H9 (cell line): ENCODE measurements at regions not wholly inside any gene's neighbourhood (a gene's known extent, or its start where the extent isn't known, plus 50 kb on each side); places are given as distances from the start of the nearest gene placed in this dataset.

Source experiments
- DNase-seq: peaks from one replicate; pipeline ENCODE4 v3.0.0-alpha.2; 2017
- H2AFZ ChIP-seq: one replicate; pipeline ENCODE4 v1.6.1; 2013; ENCODE audit warnings: mild to moderate bottlenecking, low read length, control low read depth, moderate library complexity
- H2AK5ac ChIP-seq: 2 replicates; pipeline ENCODE4 v1.6.1; 2013; ENCODE audit warnings: low read length, control low read depth, mixed read lengths; ENCODE audit not compliant: insufficient read length
- H2BK120ac ChIP-seq: one replicate; pipeline ENCODE4 v1.6.1; 2013; ENCODE audit warnings: low read depth, mild to moderate bottlenecking, low read length, control low read depth, inconsistent platforms; ENCODE audit not compliant: poor library complexity, severe bottlenecking
- H2BK12ac ChIP-seq: 2 replicates; pipeline ENCODE4 v1.6.1; 2013; ENCODE audit warnings: low read length, control low read depth, mixed read lengths, low read depth; ENCODE audit not compliant: insufficient read length
- H2BK15ac ChIP-seq: 2 replicates; pipeline ENCODE4 v1.6.1; 2013; ENCODE audit warnings: low read depth, low read length, control low read depth
- H2BK20ac ChIP-seq: one replicate; pipeline ENCODE4 v1.6.1; 2013; ENCODE audit warnings: low read depth, mild to moderate bottlenecking, low read length, control low read depth, inconsistent platforms; ENCODE audit not compliant: poor library complexity, severe bottlenecking
- H2BK5ac ChIP-seq: 2 replicates; pipeline ENCODE4 v1.6.1; 2013; ENCODE audit warnings: low read length, control low read depth, mixed read lengths; ENCODE audit not compliant: insufficient read length
- H3K14ac ChIP-seq: 2 replicates; pipeline ENCODE4 v1.6.1; 2013; ENCODE audit warnings: low read length, control low read depth; ENCODE audit not compliant: insufficient read depth
- H3K18ac ChIP-seq: 2 replicates; pipeline ENCODE4 v1.6.1; 2013; ENCODE audit warnings: low read depth, mild to moderate bottlenecking, mixed read lengths, low read length, control low read depth; ENCODE audit not compliant: insufficient read length
- H3K23ac ChIP-seq: 2 replicates; pipeline ENCODE4 v1.6.1; 2013; ENCODE audit warnings: low read length, control low read depth, mixed read lengths, low read depth; ENCODE audit not compliant: insufficient read length
- H3K23me2 ChIP-seq: 2 replicates; pipeline ENCODE4 v1.6.1; 2013; ENCODE audit warnings: low read depth, mild to moderate bottlenecking, mixed read lengths, low read length, control low read depth; ENCODE audit not compliant: insufficient read length, poor library complexity, severe bottlenecking
- H3K27ac ChIP-seq: 2 replicates; pipeline ENCODE4 v1.5.1; 2013; ENCODE audit warnings: low read length, control low read depth, mixed read lengths, low read depth; ENCODE audit not compliant: insufficient read length
- H3K27me3 ChIP-seq: 2 replicates; pipeline ENCODE4 v1.6.1; 2013; ENCODE audit warnings: low read length, control low read depth, inconsistent platforms; ENCODE audit not compliant: insufficient read depth
- H3K4ac ChIP-seq: 2 replicates; pipeline ENCODE4 v1.6.1; 2013; ENCODE audit warnings: low read depth, mild to moderate bottlenecking, control low read depth, inconsistent platforms, low read length, moderate library complexity
- H3K4me1 ChIP-seq: 2 replicates; pipeline ENCODE4 v1.6.1; 2013; ENCODE audit warnings: low read length, control low read depth, inconsistent platforms; ENCODE audit not compliant: insufficient read depth
- H3K4me2 ChIP-seq: 2 replicates; pipeline ENCODE4 v1.6.1; 2013; ENCODE audit warnings: low read length, control low read depth, mixed read lengths; ENCODE audit not compliant: insufficient read length, insufficient read depth
- H3K56ac ChIP-seq: 2 replicates; pipeline ENCODE4 v1.6.1; 2013; ENCODE audit warnings: low read depth, mild to moderate bottlenecking, mixed read lengths, low read length, control low read depth; ENCODE audit not compliant: insufficient read length
- H3K79me1 ChIP-seq: 2 replicates; pipeline ENCODE4 v1.6.1; 2013; ENCODE audit warnings: low read depth, mild to moderate bottlenecking, moderate library complexity, low read length, control low read depth, inconsistent platforms; ENCODE audit not compliant: insufficient read depth, poor library complexity, severe bottlenecking
- H3K79me2 ChIP-seq: 2 replicates; pipeline ENCODE4 v1.6.1; 2013; ENCODE audit warnings: low read length, control low read depth, inconsistent platforms; ENCODE audit not compliant: insufficient read depth
- H3K9ac ChIP-seq: 2 replicates; pipeline ENCODE4 v1.6.1; 2013; ENCODE audit warnings: low read length, control low read depth, mixed read lengths; ENCODE audit not compliant: insufficient read length; ENCODE audit errors: extremely low read depth
- H3K9me3 ChIP-seq: one replicate; pipeline ENCODE4 v1.6.1; 2013; ENCODE audit warnings: low read depth, low read length, inconsistent platforms; ENCODE audit not compliant: control insufficient read depth
- H3T11ph ChIP-seq: one replicate; pipeline ENCODE4 v1.6.1; 2013; ENCODE audit warnings: mild to moderate bottlenecking, low read length, control low read depth, inconsistent platforms
- H4K20me1 ChIP-seq: one replicate; pipeline ENCODE4 v1.6.1; 2013; ENCODE audit not compliant: control insufficient read depth, insufficient read length, insufficient read depth
- H4K5ac ChIP-seq: 2 replicates; pipeline ENCODE4 v1.6.1; 2013; ENCODE audit warnings: low read depth, mild to moderate bottlenecking, mixed read lengths, low read length, control low read depth; ENCODE audit not compliant: insufficient read length
- H4K8ac ChIP-seq: replicated peaks from 2 replicates; pipeline ENCODE4 v1.6.1; 2013; ENCODE audit warnings: low read length, control low read depth, mixed read lengths, low read depth; ENCODE audit not compliant: insufficient read length
- H4K91ac ChIP-seq: 2 replicates; pipeline ENCODE4 v1.6.1; 2013; ENCODE audit warnings: low read depth, mild to moderate bottlenecking, moderate library complexity, mixed read lengths, low read length, control low read depth; ENCODE audit not compliant: insufficient read length
- H3K27ac Mint-ChIP-seq, 3 experiments: 2 replicates in 2 of 3; 3 replicates in 1 of 3; pipeline ENCODE4 v1.8.0; 2020 to 2021; ENCODE audit warnings: mixed read lengths in 3 of 3, mild to moderate bottlenecking in 1 of 3, moderate library complexity in 1 of 3
- H3K27me3 Mint-ChIP-seq: 2 replicates; pipeline ENCODE4 v1.8.0; 2021; ENCODE audit warnings: low read depth, mild to moderate bottlenecking, moderate library complexity, mixed read lengths
- H3K36me3 Mint-ChIP-seq, 3 experiments: 2 replicates in 2 of 3; 3 replicates in 1 of 3; pipeline ENCODE4 v1.8.0; 2020 to 2021; ENCODE audit warnings: low read depth in 3 of 3, mixed read lengths in 3 of 3; ENCODE audit not compliant: insufficient read depth in 1 of 3
- H3K4me1 Mint-ChIP-seq, 2 experiments: 2 replicates each; pipeline ENCODE4 v1.8.0; 2020; ENCODE audit warnings: mixed read lengths in 2 of 2
- H3K4me3 Mint-ChIP-seq, 2 experiments: 2 replicates in 1 of 2; 3 replicates in 1 of 2; pipeline ENCODE4 v1.8.0; 2020 to 2021; ENCODE audit warnings: mild to moderate bottlenecking in 2 of 2, mixed read lengths in 2 of 2, moderate library complexity in 1 of 2
- H3K9me3 Mint-ChIP-seq, 2 experiments: 2 replicates in 1 of 2; 3 replicates in 1 of 2; pipeline ENCODE4 v1.8.0; 2020; ENCODE audit warnings: mild to moderate bottlenecking in 2 of 2, mixed read lengths in 2 of 2, moderate library complexity in 1 of 2
- TF ChIP-seq, protein P1 (sequence below): fragments of 200-600 bp; sonication (generic); conservative IDR thresholded peaks from 3 replicates; pipeline ENCODE4 v1.8.0; 2021; ENCODE audit warnings: antibody characterized with exemption, mild to moderate bottlenecking

DNA sequence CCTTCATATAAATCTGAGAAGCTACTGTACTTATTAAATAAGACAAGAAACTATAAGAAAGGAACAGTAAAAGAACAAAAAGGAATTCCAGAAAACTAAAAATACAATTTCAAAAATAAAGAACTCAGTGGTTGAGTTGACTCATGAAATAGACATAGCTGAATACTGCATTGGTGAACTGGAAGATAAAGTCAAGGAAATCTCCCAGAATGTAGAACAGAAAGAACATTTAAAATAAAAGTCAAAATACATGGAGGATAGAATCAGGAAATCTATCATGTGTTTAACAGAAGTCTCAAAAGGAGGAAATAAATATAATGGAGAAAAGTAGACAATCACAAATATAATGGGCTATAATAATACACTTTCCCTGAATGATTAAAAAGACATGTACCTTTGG is 136.4 kb upstream of the PMFBP1 start:
- H2BK5ac ChIP-seq, result no peak overlapping the region
- H2BK120ac ChIP-seq, result no peak overlapping the region
- no peak overlapping the region for H4K8ac ChIP-seq

More for the DNA sequence above, 136.4 kb upstream of the PMFBP1 start:
- H3K4me3 Mint-ChIP-seq, result no peak overlapping the region
- H2AK5ac ChIP-seq, result no peak overlapping the region
- H4K5ac ChIP-seq, result no peak overlapping the region
- peaks cover 21 to 29% of the 10 kb centered on the region in 2 experiments for H3K9me3 Mint-ChIP-seq
- H2AFZ ChIP-seq, result no peak overlapping the region
- H2BK20ac ChIP-seq, result no peak overlapping the region
- H3K9me3 ChIP-seq, result no peaks in the 10 kb centered on the region
- H3K14ac ChIP-seq, result no peak overlapping the region
- H3K23ac ChIP-seq, result no peak overlapping the region
- no peak overlapping the region for H2BK12ac ChIP-seq
- H3K56ac ChIP-seq, result no peak overlapping the region
- H2BK15ac ChIP-seq, result no peak overlapping the region
- peaks cover 15 to 26% (median 17%) of the 10 kb centered on the region in 3 experiments for H3K36me3 Mint-ChIP-seq
- H3K79me2 ChIP-seq, result no peaks in the 10 kb centered on the region
- H3K79me1 ChIP-seq, result no peaks in the 10 kb centered on the region
- H3K27ac ChIP-seq, result no peak overlapping the region
- H3K4ac ChIP-seq, result no peak overlapping the region
- H3K18ac ChIP-seq, result no peak overlapping the region
- H3K27ac Mint-ChIP-seq, result no peak overlapping the region
- TF ChIP-seq, protein P1, sequence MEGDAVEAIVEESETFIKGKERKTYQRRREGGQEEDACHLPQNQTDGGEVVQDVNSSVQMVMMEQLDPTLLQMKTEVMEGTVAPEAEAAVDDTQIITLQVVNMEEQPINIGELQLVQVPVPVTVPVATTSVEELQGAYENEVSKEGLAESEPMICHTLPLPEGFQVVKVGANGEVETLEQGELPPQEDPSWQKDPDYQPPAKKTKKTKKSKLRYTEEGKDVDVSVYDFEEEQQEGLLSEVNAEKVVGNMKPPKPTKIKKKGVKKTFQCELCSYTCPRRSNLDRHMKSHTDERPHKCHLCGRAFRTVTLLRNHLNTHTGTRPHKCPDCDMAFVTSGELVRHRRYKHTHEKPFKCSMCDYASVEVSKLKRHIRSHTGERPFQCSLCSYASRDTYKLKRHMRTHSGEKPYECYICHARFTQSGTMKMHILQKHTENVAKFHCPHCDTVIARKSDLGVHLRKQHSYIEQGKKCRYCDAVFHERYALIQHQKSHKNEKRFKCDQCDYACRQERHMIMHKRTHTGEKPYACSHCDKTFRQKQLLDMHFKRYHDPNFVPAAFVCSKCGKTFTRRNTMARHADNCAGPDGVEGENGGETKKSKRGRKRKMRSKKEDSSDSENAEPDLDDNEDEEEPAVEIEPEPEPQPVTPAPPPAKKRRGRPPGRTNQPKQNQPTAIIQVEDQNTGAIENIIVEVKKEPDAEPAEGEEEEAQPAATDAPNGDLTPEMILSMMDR, result no peak
- no peak overlapping the region for H3T11ph ChIP-seq
- no peaks in the 10 kb centered on the region for H3K23me2 ChIP-seq
- H4K20me1 ChIP-seq, result no peaks in the 10 kb centered on the region
- H3K9ac ChIP-seq, result no peak overlapping the region
- no peak overlapping the region for H4K91ac ChIP-seq
- H3K4me1 ChIP-seq, result no peaks in the 10 kb centered on the region
- H3K27me3 ChIP-seq, result no peaks in the 10 kb centered on the region
- no peak for DNase-seq
- no peaks in the 10 kb centered on the region for H3K27me3 Mint-ChIP-seq
- H3K4me1 Mint-ChIP-seq, result peaks cover 5% of the 10 kb centered on the region in 2 experiments; a peak in 2 of 4 replicates
- H3K4me2 ChIP-seq, result no peak overlapping the region
